HG03039 (cell line): ENCODE measurements at regions not wholly inside any gene's neighbourhood (a gene's known extent, or its start where the extent isn't known, plus 50 kb on each side); places are given as distances from the start of the nearest gene placed in this dataset.

ENCODE experiments used
- ATAC-seq: cut with Tn5 transposase; IDR thresholded peaks from one replicate; pipeline ENCODE4 v1.9.1; 2021; ENCODE audit warnings: mild to moderate bottlenecking, moderate library complexity; ENCODE audit not compliant: unreplicated experiment

GRCh38 chr17:77867976-77868713 is 90.4 kb upstream of the TNRC6C start:
- no peak for ATAC-seq

- no peak for ATAC-seq
These were observed 89.4 kb upstream of the TNRC6C start for GRCh38 chr17:77869041-77869599.

- ATAC-seq, result no peak
These were observed 88.8 kb upstream of the TNRC6C start for GRCh38 chr17:77869665-77870132.

DNA sequence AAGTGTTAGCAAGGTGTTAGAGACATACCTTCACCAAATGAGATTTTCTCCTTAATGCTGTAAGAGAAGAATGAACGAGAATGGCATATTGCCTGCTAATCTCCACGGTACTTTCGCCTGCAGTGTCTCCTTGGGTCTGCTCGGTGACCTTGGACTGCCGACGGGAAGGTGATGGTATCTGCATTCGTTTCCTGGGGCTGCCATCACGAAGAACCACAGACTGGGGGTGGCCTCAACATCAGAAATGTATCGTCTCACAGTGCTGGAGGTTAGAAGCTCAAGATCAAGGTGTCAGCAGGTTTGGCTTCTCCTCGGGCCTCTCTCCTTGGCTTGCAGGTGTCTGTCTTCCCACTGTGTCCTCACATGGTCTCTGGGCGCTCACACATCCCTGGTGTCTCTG is 86.3 kb upstream of the TNRC6C start:
- no peak for ATAC-seq

- ATAC-seq, result no peak
These were observed 85.6 kb upstream of the TNRC6C start for GRCh38 chr17:77872714-77873499.

DNA sequence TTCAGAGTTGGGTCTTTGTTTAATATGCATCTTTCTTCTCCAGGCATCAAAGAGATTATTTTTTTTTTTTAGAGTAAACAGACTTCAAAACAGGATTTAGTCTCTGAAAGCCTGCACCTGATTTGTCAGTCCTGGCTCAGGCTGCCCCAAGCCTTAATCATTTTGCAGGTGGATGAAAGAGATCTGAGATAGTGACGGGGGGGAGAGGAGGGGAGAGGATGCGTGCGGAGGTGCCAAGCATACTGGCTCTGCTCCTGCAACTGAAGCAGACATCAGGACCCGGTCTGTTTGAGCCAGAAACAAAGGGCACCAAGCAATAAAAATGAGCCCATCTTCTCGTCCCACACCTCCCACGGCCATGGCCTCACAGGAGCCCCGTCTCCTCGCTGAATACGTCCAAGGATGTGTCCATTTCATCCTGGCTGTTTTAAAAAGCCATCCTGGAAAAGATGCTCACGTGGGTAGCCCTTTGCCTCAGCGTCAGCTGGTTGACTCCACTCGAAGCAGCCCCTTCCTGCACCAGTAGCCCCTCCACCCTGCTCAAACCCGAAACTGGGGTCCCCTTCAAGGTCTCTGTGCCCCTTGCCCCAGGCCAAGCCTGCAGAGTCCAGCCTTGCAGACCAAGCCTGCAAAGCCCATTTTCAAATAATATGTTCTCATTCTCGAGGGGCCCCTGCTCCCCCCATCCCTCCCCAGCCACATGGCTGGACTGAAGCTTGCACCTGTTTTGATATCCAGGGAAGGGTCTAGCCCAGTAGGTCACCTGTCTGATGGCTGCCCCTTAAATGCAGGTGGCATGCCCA is 84.8 kb upstream of the TNRC6C start:
- ATAC-seq, result no peak

DNA sequence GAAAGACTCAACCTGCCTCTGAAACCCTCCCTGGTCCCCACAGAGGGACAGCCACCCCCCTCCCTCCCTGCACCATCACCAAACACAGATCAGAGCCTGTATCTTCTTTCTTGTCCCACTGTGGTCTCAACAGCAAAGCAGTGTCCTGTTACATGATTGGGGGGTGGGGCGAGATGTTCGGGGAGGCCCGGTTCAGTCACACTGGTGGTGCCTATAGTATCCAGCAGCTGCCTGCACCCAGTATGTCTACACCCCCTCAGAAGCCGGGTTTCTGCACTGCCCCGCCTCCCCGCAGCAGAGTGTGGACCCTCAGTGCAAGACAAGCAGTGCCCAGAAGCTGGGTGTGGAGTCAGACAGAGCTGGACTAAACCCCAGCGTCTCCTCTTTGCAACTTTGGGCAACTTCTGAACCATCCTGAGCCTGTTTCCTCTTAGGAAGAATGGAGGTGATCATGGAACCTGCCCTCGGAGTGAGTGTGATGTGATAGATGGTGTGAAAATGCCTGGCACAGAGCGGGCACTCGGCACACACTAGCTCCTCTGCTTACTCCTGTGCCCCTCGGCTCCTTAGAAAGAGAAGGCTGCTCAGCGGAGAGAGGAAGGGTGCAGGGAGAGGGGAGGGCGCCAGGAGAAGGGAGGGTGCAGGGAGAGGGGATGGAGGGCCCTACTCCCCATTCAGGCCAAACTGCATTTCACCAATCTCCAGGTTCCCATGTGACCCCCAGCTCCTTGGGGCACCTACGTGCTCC is 84.0 kb upstream of the TNRC6C start:
- no peak for ATAC-seq

- ATAC-seq, result no peak
These were observed 83.3 kb upstream of the TNRC6C start for GRCh38 chr17:77875051-77875780.

DNA sequence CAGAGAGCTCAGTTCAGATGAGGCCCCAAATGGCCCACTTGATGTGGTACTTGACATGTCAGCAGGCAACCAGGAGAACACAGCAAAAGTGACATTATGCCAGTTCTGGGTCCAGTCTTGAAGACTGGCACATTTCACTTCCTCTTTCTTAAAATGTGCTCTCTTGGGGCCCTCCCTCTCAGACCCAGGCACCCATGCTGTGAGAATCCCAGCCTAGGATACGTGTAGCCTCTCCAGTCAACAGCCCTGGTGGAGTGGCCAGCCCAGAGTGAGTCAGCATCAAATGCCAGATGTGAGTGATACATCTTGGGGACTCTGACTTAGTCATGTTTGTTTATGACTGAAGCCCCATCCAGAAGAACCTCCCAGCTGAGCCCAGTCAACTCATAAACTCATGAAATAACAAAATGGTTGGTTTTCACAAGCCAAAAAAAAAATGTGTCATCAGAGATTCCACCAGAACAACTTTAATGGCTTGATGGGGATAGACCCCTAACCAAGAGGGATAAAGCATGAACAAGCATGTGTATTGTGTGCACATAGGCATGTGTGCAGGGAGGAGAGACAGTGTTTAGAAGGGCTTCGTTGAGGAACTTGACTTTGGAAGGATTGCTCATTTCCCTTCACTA is 82.5 kb upstream of the TNRC6C start:
- no peak for ATAC-seq

GRCh38 chr17:77877036-77877435 is 81.5 kb upstream of the TNRC6C start:
- ATAC-seq, result no peak

GRCh38 chr17:77877646-77878355 is 80.7 kb upstream of the TNRC6C start:
- no peak for ATAC-seq

DNA sequence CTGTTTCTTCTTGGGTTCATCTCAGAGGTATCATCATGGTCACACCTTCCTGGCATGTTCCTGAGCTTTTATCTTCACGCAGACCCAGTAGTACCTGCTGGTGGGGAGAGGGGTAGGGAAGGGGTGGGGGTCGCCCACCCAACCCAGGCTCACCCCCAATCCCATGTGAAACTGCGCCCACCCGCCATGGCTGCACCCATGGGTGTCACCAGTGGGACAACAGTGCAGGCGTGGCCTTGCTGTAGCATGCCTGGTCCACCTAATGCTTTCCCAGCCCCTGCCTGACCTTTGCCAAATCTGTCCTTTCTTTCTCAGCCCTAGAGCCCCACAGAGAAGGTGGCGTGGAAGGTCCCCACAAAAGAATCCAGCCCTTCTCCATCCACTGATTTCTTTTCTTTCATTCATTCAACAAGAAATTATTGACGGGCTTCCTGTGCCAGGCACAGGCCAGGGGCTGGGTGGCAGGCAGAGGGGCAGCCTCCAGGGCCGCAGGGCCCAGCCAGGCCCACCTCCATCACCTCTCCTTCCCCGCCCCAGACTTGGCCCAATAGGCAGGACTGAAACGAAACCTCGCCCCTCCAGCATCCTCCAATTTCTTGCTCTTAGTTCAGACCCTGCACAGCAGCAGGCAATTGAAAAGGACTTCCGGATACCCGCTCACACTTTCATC is 79.1 kb upstream of the TNRC6C start:
- ATAC-seq, result no peak

GRCh38 chr17:77879896-77880280 is 78.6 kb upstream of the TNRC6C start:
- no peak for ATAC-seq

DNA sequence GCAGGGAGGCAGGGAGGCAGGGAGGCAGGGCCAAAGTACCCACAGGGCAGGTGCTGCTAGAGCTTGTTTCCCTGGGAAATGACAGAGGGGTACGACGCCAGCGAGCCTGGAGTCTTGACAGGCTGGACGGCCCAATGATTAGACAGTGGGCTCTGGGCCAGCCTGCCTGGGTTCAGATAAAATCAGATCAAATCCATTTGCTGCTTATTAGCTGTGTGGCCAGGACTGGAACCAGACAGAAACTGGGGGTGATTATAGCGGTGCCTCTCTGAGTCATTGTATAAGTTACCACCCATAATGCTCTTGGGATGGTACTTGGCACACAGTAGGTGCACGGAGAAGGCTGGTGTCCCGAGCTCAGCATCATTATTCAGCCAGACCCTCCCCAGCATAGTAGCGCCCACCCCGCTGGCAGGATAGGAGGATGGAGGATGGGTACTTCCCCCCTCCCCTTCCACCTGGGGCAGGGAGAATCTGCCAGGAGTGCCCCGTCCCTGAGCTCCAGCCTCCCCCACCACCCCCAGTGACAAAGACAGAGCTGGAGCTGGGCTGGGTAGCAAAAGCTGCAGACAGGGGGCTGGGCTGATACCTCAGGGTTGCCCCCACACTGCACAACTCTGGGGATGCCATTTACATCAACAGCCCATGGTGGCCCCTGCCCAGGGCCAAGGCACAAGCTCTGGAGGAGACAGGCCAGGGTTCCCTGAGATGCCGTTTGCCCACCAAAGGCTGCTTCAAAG is 77.6 kb upstream of the TNRC6C start:
- ATAC-seq, result no peak

GRCh38 chr17:77881545-77881944 is 77.0 kb upstream of the TNRC6C start:
- peak; percentile 68 for ATAC-seq

DNA sequence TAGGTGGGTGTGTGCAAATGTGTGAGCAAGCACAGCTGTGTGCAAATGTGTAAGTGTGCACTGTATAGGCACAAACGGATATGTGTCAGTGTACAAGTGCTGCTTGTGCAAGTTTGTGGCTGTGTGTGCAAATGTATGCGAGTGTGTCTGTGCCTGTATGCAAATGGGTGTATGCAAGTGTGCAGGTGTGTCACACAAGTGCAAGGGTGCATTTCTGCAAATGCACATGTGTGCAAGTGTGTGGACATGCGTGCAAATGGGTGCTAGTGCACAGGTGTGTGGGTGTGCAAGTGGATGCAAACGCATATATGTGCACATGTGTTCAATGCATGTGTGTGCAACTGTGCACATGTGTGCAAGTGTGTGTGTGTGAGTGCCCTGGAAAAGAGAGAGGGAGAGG is 76.5 kb upstream of the TNRC6C start:
- ATAC-seq, result no peak

GRCh38 chr17:77882481-77883212 is 75.9 kb upstream of the TNRC6C start:
- ATAC-seq, result no peak
